A549 (cell line): ENCODE measurements at regions not wholly inside any gene's neighbourhood (a gene's known extent, or its start where the extent isn't known, plus 50 kb on each side); places are given as distances from the start of the nearest gene placed in this dataset.

Source experiments
- ELK1 ChIP-seq: fragments of 150-350 bp; IDR thresholded peaks from 2 replicates; pipeline ENCODE4 v1.6.1; 2014; ENCODE audit warnings: low read depth, mild to moderate bottlenecking, low read length
- GATA3 ChIP-seq: IDR thresholded peaks from 2 replicates; pipeline ENCODE4 v1.6.1; 2012; ENCODE audit warnings: borderline replicate concordance
- HEYL ChIP-seq: fragments of 250-450 bp; sonication (Bioruptor Pico); IDR thresholded peaks from 2 replicates; pipeline ENCODE4 v1.8.0; 2021; ENCODE audit warnings: mild to moderate bottlenecking, moderate library complexity
- JUN ChIP-seq, 2 experiments: fragments of >200 bp; sonication (Bioruptor Twin); formaldehyde crosslinking; IDR thresholded peaks; 2 replicates in 1 of 2; 3 replicates in 1 of 2; pipeline ENCODE4 v1.6.1; 2016 to 2017
- MAZ ChIP-seq: fragments of 150-350 bp; IDR thresholded peaks from 2 replicates; pipeline ENCODE4 v1.6.1; 2014; ENCODE audit warnings: antibody characterized with exemption, low read depth, low read length, borderline replicate concordance
- POLR2A ChIP-seq: IDR thresholded peaks from 2 replicates; pipeline ENCODE4 v1.6.1; 2012; ENCODE audit warnings: mild to moderate bottlenecking, low read length
- RAD21 ChIP-seq, 2 experiments: fragments of >200 bp in 1 of 2; sonication (Bioruptor Twin) in 1 of 2; formaldehyde crosslinking in 1 of 2; IDR thresholded peaks in 1 of 2; conservative IDR thresholded peaks in 1 of 2; 2 replicates in 1 of 2; 3 replicates in 1 of 2; pipeline ENCODE4 v1.6.1; 2012 to 2018; ENCODE audit warnings: inconsistent platforms in 1 of 2
- RNF2 ChIP-seq: fragments of 200-600 bp; sonication (generic); IDR thresholded peaks from 2 replicates; pipeline ENCODE4 v1.6.1; 2016; ENCODE audit warnings: low read depth, mild to moderate bottlenecking, antibody characterized with exemption, moderate library complexity, borderline replicate concordance
- ZC3H11A ChIP-seq: fragments of 450-650 bp; IDR thresholded peaks from 2 replicates; pipeline ENCODE4 v1.6.1; 2014; ENCODE audit warnings: antibody characterized with exemption, mild to moderate bottlenecking
- ZFP36 ChIP-seq: fragments of 450-650 bp; IDR thresholded peaks from 2 replicates; pipeline ENCODE4 v1.6.1; 2014; ENCODE audit warnings: borderline replicate concordance; ENCODE audit not compliant: partially characterized antibody
- TF ChIP-seq, protein P1 (sequence below): fragments of >200 bp; sonication (Bioruptor Twin); formaldehyde crosslinking; IDR thresholded peaks from 3 replicates; pipeline ENCODE4 v1.5.1; 2016
- TF ChIP-seq, protein P2 (sequence below): fragments of >200 bp; sonication (Bioruptor Twin); formaldehyde crosslinking; IDR thresholded peaks from 3 replicates; pipeline ENCODE4 v1.6.1; 2016
- TF ChIP-seq, protein P3 (sequence below): fragments of 450-650 bp; IDR thresholded peaks from 2 replicates; pipeline ENCODE4 v1.6.1; 2014; ENCODE audit warnings: antibody characterized with exemption

DNA sequence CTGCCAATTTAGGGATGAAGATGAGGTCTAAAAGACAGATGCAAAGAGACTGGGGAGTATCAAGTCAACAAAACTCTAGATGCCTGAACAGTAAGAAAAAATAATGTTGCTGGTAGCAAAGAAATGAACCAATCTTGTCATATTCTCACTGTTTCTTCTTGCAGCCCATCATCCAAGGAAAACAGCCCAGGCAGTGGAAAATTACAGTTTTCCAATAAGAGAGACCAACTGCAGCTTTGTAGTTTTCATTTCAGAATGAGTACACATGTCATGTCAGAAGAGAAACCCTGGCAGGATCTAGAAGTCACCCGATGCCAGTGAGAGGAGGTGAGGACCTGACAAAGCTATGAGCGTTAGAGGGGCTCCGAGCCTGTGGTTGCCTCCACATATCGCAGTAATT is 500.4 kb upstream of the PSMD7 start:
- no peak for TF ChIP-seq RNF2
- TF ChIP-seq ZC3H11A = no peak
- no peak for TF ChIP-seq POLR2A
- TF ChIP-seq, protein P1, sequence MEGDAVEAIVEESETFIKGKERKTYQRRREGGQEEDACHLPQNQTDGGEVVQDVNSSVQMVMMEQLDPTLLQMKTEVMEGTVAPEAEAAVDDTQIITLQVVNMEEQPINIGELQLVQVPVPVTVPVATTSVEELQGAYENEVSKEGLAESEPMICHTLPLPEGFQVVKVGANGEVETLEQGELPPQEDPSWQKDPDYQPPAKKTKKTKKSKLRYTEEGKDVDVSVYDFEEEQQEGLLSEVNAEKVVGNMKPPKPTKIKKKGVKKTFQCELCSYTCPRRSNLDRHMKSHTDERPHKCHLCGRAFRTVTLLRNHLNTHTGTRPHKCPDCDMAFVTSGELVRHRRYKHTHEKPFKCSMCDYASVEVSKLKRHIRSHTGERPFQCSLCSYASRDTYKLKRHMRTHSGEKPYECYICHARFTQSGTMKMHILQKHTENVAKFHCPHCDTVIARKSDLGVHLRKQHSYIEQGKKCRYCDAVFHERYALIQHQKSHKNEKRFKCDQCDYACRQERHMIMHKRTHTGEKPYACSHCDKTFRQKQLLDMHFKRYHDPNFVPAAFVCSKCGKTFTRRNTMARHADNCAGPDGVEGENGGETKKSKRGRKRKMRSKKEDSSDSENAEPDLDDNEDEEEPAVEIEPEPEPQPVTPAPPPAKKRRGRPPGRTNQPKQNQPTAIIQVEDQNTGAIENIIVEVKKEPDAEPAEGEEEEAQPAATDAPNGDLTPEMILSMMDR = no peak
- no peak for TF ChIP-seq GATA3
- TF ChIP-seq ELK1 = no peak
- no peak for TF ChIP-seq HEYL
- no peak for TF ChIP-seq RAD21 (conservative IDR thresholded peaks at IDR 0.05 in 1 of 2, IDR thresholded peaks at IDR 0.05 in 1 of 2)
- no peak for TF ChIP-seq JUN (IDR thresholded peaks at IDR 0.05)
- no peak for TF ChIP-seq MAZ
- no peak for TF ChIP-seq ZFP36
- TF ChIP-seq, protein P2, sequence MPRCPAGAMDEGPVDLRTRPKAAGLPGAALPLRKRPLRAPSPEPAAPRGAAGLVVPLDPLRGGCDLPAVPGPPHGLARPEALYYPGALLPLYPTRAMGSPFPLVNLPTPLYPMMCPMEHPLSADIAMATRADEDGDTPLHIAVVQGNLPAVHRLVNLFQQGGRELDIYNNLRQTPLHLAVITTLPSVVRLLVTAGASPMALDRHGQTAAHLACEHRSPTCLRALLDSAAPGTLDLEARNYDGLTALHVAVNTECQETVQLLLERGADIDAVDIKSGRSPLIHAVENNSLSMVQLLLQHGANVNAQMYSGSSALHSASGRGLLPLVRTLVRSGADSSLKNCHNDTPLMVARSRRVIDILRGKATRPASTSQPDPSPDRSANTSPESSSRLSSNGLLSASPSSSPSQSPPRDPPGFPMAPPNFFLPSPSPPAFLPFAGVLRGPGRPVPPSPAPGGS = no peak
- TF ChIP-seq, protein P3, sequence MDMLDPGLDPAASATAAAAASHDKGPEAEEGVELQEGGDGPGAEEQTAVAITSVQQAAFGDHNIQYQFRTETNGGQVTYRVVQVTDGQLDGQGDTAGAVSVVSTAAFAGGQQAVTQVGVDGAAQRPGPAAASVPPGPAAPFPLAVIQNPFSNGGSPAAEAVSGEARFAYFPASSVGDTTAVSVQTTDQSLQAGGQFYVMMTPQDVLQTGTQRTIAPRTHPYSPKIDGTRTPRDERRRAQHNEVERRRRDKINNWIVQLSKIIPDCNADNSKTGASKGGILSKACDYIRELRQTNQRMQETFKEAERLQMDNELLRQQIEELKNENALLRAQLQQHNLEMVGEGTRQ = no peak
